PC-3 (cell line): ENCODE measurements at regions not wholly inside any gene's neighbourhood (a gene's known extent, or its start where the extent isn't known, plus 50 kb on each side); places are given as distances from the start of the nearest gene placed in this dataset.

ENCODE experiments used
- EZH2 ChIP-seq: fragments of 300-600 bp; sonication (generic); IDR thresholded peaks from one replicate; pipeline ENCODE4 v1.6.1; 2017; ENCODE audit warnings: antibody characterized with exemption, mild to moderate bottlenecking, low read length; ENCODE audit not compliant: unreplicated experiment
- TF ChIP-seq, protein P1 (sequence below): fragments of 300-600 bp; sonication (generic); conservative IDR thresholded peaks from 2 replicates; pipeline ENCODE4 v1.5.1; 2017; ENCODE audit warnings: antibody characterized with exemption, low read depth, mild to moderate bottlenecking, low read length

DNA sequence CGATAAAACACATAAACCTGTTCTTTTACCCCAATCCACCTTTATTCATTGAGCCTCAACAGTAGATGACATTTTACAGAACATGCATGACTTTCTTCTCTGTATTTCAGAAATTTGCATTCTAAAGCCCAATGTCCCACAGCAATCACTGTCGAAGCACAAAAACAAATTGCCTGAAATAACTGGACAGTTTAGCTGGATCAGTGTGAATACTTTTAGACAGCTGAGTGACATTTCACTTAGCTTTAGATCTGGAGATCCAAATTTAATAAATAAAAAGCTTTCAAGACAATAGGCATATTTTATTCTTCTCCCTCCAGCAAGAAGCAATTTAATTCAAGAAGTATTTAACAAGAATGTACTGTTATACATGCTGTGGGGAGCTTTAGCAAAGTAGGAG, 109.1 kb upstream of the FSCB start:
- TF ChIP-seq, protein P1, sequence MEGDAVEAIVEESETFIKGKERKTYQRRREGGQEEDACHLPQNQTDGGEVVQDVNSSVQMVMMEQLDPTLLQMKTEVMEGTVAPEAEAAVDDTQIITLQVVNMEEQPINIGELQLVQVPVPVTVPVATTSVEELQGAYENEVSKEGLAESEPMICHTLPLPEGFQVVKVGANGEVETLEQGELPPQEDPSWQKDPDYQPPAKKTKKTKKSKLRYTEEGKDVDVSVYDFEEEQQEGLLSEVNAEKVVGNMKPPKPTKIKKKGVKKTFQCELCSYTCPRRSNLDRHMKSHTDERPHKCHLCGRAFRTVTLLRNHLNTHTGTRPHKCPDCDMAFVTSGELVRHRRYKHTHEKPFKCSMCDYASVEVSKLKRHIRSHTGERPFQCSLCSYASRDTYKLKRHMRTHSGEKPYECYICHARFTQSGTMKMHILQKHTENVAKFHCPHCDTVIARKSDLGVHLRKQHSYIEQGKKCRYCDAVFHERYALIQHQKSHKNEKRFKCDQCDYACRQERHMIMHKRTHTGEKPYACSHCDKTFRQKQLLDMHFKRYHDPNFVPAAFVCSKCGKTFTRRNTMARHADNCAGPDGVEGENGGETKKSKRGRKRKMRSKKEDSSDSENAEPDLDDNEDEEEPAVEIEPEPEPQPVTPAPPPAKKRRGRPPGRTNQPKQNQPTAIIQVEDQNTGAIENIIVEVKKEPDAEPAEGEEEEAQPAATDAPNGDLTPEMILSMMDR, result no peak
- TF ChIP-seq EZH2, result no peak
